IgD-negative memory B cell (primary cell): ENCODE measurements at regions not wholly inside any gene's neighbourhood (a gene's known extent, or its start where the extent isn't known, plus 50 kb on each side); places are given as distances from the start of the nearest gene placed in this dataset.

Experiments used
- H3K27ac Mint-ChIP-seq, 3 donors: one replicate each; pipeline ENCODE4 v1.8.0; 2020 to 2022; ENCODE audit warnings: mild to moderate bottlenecking in 3 of 3, mixed read lengths in 3 of 3, moderate library complexity in 1 of 3
- H3K27me3 Mint-ChIP-seq: one replicate; pipeline ENCODE4 v1.8.0; 2021; ENCODE audit warnings: mixed read lengths
- H3K36me3 Mint-ChIP-seq: one replicate; pipeline ENCODE4 v1.8.0; 2020; ENCODE audit warnings: mild to moderate bottlenecking, mixed read lengths
- H3K4me1 Mint-ChIP-seq, 3 donors: one replicate each; pipeline ENCODE4 v1.8.0; 2020 to 2022; ENCODE audit warnings: mixed read lengths in 3 of 3, mild to moderate bottlenecking in 1 of 3
- H3K4me3 Mint-ChIP-seq, 4 donors: one replicate each; pipeline ENCODE4 v1.8.0; 2020 to 2022; ENCODE audit warnings: mild to moderate bottlenecking in 4 of 4, mixed read lengths in 4 of 4, moderate library complexity in 3 of 4
- H3K9me3 Mint-ChIP-seq, 3 donors: one replicate each; pipeline ENCODE4 v1.8.0; 2020 to 2021; ENCODE audit warnings: mixed read lengths in 3 of 3, mild to moderate bottlenecking in 1 of 3

DNA sequence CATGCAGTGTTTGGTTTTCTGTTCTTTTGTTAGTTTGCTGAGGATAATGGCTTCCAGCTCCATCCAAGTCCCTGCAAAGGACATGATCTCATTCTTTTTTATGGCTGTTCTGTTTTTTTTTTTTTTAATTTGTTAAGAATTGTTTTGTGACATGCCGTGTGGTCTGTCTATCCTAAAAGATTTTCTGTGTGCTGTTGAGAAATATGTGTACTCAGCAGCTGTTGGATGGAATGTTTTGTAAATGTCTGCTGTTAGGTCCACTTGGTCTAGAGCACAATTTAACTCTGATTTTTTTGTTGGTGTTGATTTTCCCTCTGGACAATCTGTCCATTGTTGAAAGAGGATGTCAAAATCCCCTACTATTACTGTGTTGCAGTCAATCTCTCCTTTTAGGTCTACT, 80.4 kb upstream of the WDR75 start:
- no peak overlapping the region for H3K27ac Mint-ChIP-seq
- H3K9me3 Mint-ChIP-seq, result peaks cover 0 to 2% (median 0%) of the 10 kb centered on the region in 3 donors
- peaks cover 2% of the 10 kb centered on the region for H3K36me3 Mint-ChIP-seq
- no peaks in the 10 kb centered on the region for H3K4me1 Mint-ChIP-seq
- no peak overlapping the region for H3K4me3 Mint-ChIP-seq
- no peaks in the 10 kb centered on the region for H3K27me3 Mint-ChIP-seq

DNA sequence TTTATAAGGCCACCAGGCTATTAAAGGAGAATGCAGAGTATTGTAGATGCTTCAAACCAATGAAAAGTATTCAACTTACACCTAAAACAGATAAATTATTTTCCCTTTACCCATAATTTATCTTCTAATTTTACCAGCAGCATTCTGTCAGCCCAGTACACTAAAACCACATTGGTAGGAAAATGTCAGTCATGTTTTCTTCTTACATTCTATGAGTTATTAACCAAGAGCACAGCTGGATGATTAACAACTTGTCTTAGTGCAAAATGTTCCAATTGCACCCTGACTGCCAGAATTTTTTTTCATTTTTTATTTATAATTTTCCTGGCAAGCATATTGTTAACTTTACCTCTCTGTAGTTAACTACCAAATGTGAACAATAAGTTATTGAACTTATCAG, 79.0 kb upstream of the WDR75 start:
- H3K36me3 Mint-ChIP-seq, result peaks cover 3% of the 10 kb centered on the region
- H3K9me3 Mint-ChIP-seq, result no peaks in the 10 kb centered on the region
- no peaks in the 10 kb centered on the region for H3K4me1 Mint-ChIP-seq
- no peaks in the 10 kb centered on the region for H3K27me3 Mint-ChIP-seq
- H3K4me3 Mint-ChIP-seq, result no peak overlapping the region
- no peak overlapping the region for H3K27ac Mint-ChIP-seq

DNA sequence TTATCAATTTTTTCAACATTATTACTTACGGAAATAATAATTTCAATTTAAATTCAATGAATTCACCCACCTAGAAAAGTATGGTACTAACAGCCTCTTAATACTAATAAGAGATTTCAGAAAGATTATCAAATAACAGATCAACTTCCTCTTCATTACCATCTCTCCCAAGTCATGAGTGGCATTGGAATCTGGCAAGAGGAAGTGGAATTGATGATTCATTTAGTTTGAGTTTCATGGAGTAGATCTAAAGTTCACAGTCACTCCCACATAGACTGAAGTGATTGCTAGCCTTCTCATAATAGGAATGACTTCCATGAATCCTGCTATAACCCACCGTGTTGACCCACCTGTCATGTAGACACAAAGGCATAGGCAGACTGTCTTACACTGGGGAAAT, 77.7 kb upstream of the WDR75 start:
- Mint-ChIP-seq H3K27ac (no peak overlapping the region), H3K4me3 (no peak overlapping the region), H3K4me1 (no peaks in the 10 kb centered on the region), H3K36me3 (peaks cover 3% of the 10 kb centered on the region), H3K27me3 (no peaks in the 10 kb centered on the region), H3K9me3 (no peaks in the 10 kb centered on the region)

DNA sequence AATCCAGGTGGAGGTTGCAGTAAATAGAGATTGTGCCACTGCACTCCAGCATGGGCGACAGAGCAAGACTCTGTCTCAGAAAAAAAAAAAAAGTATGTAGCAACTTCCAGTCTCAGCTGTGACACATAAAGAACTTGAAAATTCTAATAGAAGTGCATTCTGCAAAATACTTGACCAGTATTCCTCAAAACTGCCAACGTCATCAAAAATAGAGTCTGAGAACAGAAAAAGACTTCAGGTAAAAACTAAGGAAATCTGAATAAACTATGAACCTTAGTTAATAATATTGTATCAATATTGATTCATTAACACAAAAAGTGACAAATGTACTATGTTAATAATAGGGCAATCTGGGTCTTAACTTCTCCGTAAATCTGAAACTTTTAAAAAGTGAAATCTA, 76.7 kb upstream of the WDR75 start:
- Mint-ChIP-seq H3K27me3 (no peaks in the 10 kb centered on the region), H3K4me3 (no peak overlapping the region), H3K9me3 (no peaks in the 10 kb centered on the region), H3K27ac (no peak overlapping the region), H3K4me1 (no peaks in the 10 kb centered on the region), H3K36me3 (peaks cover 3% of the 10 kb centered on the region)

DNA sequence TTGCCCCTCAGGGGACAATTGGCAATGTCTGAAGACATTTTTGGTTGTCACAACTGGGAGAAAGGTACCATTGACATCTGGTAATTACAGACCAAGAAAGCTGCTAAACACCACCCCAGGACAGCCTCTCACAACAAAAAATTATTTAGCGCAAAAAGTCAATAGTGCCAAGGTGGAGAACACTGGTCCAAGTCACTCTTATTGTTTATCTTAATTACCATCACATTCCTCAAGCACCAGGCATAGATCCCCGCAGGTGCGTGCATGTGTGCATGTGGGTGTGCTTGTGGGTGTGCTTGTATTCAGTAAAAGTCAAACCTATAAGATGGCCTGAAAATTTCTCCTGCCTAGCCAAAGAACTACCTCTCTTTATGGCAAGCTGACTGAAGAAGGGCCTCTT, 74.9 kb upstream of the WDR75 start:
- Mint-ChIP-seq H3K27me3 (no peaks in the 10 kb centered on the region), H3K4me1 (no peaks in the 10 kb centered on the region), H3K36me3 (peaks cover 2% of the 10 kb centered on the region), H3K27ac (peak overlapping the region in 1 of 3 donors; percentile 36), H3K9me3 (no peaks in the 10 kb centered on the region), H3K4me3 (no peak overlapping the region)

DNA sequence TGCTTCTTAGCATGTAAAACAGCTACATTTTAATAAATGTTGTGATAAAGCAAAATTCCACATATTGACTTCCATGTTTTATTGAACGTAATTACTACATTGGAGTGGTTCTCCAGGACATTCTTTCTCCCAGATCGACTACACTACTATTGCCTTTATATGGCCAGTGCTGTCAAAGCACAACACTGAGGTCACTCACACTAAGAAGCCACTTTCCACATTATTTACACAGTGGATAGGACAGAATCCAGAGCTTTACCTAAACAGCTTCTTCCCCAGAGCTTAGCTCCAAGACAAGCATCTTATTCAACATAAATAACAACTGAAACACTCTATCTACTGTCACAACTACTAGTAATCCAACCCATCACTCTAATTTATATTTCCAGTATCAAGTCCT, 73.9 kb upstream of the WDR75 start:
- Mint-ChIP-seq H3K36me3 (peaks cover 2% of the 10 kb centered on the region), H3K27me3 (no peaks in the 10 kb centered on the region), H3K9me3 (no peaks in the 10 kb centered on the region), H3K4me1 (no peaks in the 10 kb centered on the region), H3K27ac (no peak overlapping the region), H3K4me3 (no peak overlapping the region)

DNA sequence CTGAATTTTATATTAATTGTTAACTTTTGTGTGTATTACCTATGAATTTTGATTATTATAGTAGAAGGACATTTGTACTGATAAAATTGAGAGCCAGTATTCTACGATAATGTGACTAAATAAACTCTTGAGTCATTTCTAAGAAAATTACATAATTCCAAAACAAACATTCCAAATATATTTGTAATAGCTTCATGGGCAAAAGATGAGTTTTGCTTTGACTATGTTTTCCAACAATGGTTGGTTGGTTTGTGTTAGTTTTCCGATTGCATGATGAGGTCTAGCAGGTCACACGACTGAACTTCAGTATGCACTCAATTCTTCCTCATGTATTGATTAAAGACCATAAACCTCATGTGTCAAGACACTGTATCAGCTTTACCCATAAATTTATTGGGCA, 71.7 kb upstream of the WDR75 start:
- no peak overlapping the region for H3K4me3 Mint-ChIP-seq
- no peaks in the 10 kb centered on the region for H3K9me3 Mint-ChIP-seq
- no peaks in the 10 kb centered on the region for H3K27me3 Mint-ChIP-seq
- H3K36me3 Mint-ChIP-seq, result peaks cover 2% of the 10 kb centered on the region
- H3K4me1 Mint-ChIP-seq, result no peaks in the 10 kb centered on the region
- no peak overlapping the region for H3K27ac Mint-ChIP-seq

DNA sequence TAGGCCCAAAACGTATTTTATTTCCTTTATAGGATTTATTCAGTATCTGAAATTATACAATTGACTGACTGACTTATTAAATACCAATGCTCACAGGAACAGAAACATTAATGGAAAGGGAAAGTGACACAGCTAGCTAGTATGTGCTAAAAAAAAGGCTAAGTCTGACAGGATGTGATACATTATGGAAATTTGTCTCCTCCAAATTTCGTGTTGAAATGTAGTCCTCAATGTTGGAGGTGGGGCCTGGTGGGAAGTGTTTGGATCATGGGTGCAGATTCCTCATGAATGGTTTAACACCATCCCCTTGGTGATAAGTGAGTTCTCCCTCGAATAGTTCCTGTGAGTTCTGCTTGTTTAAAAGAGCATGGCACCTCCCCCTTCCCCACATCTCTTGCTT, 70.6 kb upstream of the WDR75 start:
- Mint-ChIP-seq H3K27ac (no peak overlapping the region), H3K27me3 (no peaks in the 10 kb centered on the region), H3K36me3 (peaks cover 2% of the 10 kb centered on the region), H3K4me1 (no peaks in the 10 kb centered on the region), H3K9me3 (no peaks in the 10 kb centered on the region), H3K4me3 (no peak overlapping the region)

DNA sequence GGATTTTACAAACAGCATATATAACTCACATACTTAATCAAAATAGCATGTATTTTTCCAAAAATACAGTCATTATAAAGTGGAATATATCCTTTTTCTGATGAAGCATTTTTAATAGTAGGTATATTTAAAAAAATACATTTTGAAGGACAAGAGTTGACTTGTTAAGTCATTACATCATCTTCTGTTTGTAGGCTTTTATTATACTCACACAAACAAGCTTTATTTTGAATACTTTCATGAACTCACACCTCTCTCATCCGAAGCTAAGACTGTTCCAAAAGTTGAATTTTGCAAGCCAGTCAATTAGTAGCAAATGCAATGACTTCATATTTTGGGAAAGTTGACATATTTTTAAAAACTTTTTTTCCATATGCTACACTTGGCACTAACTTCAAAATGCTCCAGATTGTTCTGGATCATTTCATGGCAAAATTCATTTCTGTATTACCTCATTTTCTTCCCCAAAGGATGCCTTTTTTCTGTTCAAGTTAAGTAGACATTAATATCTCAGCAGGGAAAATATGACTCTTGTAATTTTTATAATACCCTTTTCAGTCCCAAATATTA, 68.5 kb upstream of the WDR75 start:
- Mint-ChIP-seq H3K4me3 (no peak overlapping the region), H3K4me1 (no peaks in the 10 kb centered on the region), H3K27ac (no peak overlapping the region), H3K27me3 (no peaks in the 10 kb centered on the region), H3K9me3 (no peaks in the 10 kb centered on the region), H3K36me3 (no peaks in the 10 kb centered on the region)

DNA sequence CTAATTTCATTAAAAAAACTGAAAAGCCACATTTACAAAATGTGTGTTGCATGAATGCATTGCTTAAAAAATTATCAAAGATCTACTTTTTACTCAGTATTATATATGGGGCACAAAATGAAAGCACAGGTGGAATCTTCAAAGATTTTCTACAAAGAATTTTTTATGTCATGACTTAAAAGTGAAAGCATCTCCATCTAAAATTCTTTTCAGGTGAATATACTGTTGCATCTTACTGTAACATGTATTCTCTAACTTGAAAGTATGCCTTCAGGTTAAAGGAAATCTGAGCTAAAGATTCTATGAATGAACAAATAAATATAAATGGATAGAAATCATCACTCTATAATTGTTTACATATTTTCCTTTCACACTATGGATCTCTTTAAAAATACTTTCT, 66.8 kb upstream of the WDR75 start:
- no peaks in the 10 kb centered on the region for H3K4me1 Mint-ChIP-seq
- H3K36me3 Mint-ChIP-seq, result no peaks in the 10 kb centered on the region
- H3K27ac Mint-ChIP-seq, result no peak overlapping the region
- H3K4me3 Mint-ChIP-seq, result no peak overlapping the region
- no peaks in the 10 kb centered on the region for H3K27me3 Mint-ChIP-seq
- H3K9me3 Mint-ChIP-seq, result no peaks in the 10 kb centered on the region

DNA sequence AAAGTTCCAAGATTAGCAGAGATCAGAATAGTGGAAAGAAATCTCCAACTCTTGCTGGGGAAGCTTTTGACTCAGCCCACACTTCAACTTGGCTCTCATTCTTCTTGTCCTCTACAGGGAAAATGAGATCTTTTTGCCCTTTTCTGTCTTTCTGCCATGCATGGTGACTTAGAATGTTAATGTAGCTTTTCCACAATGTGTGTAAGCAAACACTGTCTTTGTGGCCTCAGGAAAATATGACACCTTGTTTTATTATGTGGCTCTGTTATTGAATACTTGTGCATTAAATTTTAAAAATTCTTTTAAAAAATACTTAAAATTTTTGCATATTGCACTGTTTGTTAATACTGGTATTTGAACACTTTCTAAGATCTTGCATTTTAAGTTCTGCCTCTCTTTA, 65.4 kb upstream of the WDR75 start:
- H3K4me3 Mint-ChIP-seq, result no peak overlapping the region
- no peaks in the 10 kb centered on the region for H3K4me1 Mint-ChIP-seq
- no peaks in the 10 kb centered on the region for H3K27me3 Mint-ChIP-seq
- no peaks in the 10 kb centered on the region for H3K9me3 Mint-ChIP-seq
- H3K36me3 Mint-ChIP-seq, result no peaks in the 10 kb centered on the region
- H3K27ac Mint-ChIP-seq, result no peak overlapping the region

DNA sequence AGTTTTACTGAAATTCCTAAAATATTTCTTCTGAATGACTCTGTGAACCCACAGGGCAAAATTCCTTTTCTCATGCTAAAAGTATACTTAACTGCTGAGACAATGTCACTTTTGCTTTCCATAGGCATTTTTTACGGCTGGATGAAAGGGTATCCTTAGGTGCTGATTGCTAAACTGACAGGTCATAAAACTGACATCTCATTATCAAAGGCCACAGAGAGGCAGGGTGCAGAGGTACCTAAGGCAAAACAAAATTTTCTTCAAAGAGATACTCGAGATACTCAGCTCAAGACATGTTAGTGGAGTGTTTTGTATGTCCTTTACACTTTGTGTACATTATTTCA, 62.0 kb upstream of the WDR75 start:
- H3K4me3 Mint-ChIP-seq, result no peak overlapping the region

DNA sequence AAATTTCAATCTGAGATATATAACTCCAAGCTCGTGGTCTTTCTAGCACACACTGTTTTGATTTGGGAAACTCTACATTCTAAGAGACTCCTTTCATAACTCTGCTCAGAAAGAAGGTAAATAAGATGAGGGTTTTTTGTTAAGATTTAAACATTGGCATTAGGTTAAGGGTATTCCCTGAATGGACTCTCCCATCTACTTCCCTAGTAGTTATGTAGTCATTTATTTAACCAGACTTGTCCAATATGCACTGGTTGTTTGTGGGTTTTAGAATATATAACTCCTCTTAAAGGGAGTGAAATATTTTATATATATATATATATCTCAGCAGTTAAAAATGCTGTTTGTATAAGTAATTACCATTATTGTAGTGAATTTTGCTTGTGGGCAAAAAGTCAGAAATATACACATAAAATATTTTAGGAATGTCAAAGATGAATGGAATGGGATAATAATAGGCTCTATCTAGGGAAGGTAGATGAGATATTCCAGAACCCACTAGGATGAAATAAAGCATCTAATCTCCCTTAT, 61.5 kb upstream of the WDR75 start:
- Mint-ChIP-seq H3K36me3 (no peaks in the 10 kb centered on the region), H3K4me1 (no peaks in the 10 kb centered on the region), H3K27ac (no peak overlapping the region), H3K27me3 (no peaks in the 10 kb centered on the region), H3K9me3 (peaks cover 0 to 2% (median 0%) of the 10 kb centered on the region in 3 donors), H3K4me3 (no peak overlapping the region)

More for the DNA sequence above, 62.0 kb upstream of the WDR75 start:
- no peaks in the 10 kb centered on the region for H3K4me1 Mint-ChIP-seq
- peaks cover 0 to 2% (median 0%) of the 10 kb centered on the region in 3 donors for H3K9me3 Mint-ChIP-seq
- no peaks in the 10 kb centered on the region for H3K27me3 Mint-ChIP-seq
- H3K36me3 Mint-ChIP-seq, result no peaks in the 10 kb centered on the region
- no peak overlapping the region for H3K27ac Mint-ChIP-seq

DNA sequence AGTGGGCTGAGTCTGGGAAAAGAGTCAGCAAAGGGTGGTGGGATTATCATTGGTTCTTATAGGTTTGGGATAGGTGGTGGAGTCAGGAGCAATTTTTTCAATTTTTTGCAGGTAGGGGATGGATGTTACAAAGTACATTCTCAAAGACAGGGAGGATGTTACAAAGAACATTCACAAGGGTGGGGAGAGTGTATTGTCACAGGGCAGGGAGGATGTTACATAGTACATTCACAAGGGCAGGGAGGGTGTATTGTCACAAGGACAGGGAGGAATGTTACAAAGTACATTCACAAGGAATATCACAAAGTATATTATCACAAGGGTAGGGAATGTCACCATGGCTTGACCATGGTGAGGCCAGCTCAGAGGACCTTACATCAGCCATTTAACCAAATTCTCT, 58.6 kb upstream of the WDR75 start:
- H3K36me3 Mint-ChIP-seq, result no peaks in the 10 kb centered on the region
- H3K27ac Mint-ChIP-seq, result no peak overlapping the region
- no peaks in the 10 kb centered on the region for H3K4me1 Mint-ChIP-seq
- H3K27me3 Mint-ChIP-seq, result no peaks in the 10 kb centered on the region
- no peak overlapping the region for H3K4me3 Mint-ChIP-seq
- peaks cover 0 to 2% (median 1%) of the 10 kb centered on the region in 3 donors for H3K9me3 Mint-ChIP-seq

DNA sequence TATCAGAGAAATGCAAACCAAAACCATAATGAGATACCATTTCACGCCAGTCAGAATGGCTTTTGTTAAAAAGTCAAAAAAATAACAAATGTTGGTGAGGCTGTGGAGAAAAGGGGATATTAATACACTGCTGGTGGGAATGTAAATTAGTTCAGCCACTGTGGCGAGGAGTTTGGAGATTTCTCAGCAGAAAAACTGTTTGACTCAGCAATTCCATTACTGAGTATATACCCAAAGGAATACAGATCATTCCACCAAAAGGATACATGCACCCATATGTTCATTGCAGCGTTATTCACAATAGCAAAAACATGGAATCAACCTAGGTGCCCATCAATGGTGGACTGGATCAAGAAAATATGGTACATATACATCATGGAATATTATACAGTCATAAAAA, 54.5 kb upstream of the WDR75 start:
- no peaks in the 10 kb centered on the region for H3K36me3 Mint-ChIP-seq
- no peaks in the 10 kb centered on the region for H3K27me3 Mint-ChIP-seq
- no peak overlapping the region for H3K27ac Mint-ChIP-seq
- H3K4me1 Mint-ChIP-seq, result no peaks in the 10 kb centered on the region
- H3K4me3 Mint-ChIP-seq, result no peak overlapping the region
- peaks cover 0 to 2% (median 1%) of the 10 kb centered on the region in 3 donors for H3K9me3 Mint-ChIP-seq

DNA sequence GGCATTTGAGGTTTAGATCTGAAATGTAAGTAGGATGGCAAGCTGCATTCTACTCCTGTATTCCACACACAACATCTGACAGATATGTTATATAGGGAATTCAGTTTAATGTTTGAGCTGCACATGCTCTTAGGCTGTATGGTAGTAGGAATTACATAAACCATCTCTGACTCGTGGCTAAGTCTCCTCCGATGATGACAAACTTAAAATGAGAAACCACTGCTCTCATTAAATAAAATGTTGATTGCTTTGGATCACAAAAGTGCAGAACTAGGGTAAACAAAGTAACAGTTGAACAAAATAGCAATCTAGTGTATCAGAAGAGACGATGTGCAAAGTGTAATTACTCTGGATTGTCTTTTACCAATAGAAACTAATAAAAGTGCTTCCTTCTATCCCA, 50.1 kb upstream of the WDR75 start:
- no peak overlapping the region for H3K27ac Mint-ChIP-seq
- peaks cover 0 to 1% (median 0%) of the 10 kb centered on the region in 3 donors for H3K9me3 Mint-ChIP-seq
- no peaks in the 10 kb centered on the region for H3K27me3 Mint-ChIP-seq
- no peaks in the 10 kb centered on the region for H3K36me3 Mint-ChIP-seq
- no peaks in the 10 kb centered on the region for H3K4me1 Mint-ChIP-seq
- H3K4me3 Mint-ChIP-seq, result no peak overlapping the region
